Activated CD4-positive, alpha-beta memory T cell treated with anti-CD3 and anti-CD28 coated beads, Interleukin-2, amount 10 ng/mL, durations not matched to agents 7 days and 5 days (primary cell): ENCODE measurements at regions not wholly inside any gene's neighbourhood (a gene's known extent, or its start where the extent isn't known, plus 50 kb on each side); places are given as distances from the start of the nearest gene placed in this dataset.

Experiments used
- CTCF ChIA-PET: fragments of 350-600 bp; sonication (Branson Sonifier 250); formaldehyde crosslinking; loops from one replicate; lab custom pipeline; 2021; ENCODE audit warnings: antibody characterized with exemption, inconsistent platforms; lab: Charles Lee
- POLR2A ChIA-PET: fragments of 350-600 bp; sonication (Branson Sonifier 250); formaldehyde crosslinking; loops from one replicate; lab custom pipeline; 2021; ENCODE audit warnings: antibody characterized with exemption; lab: Charles Lee
- DNase-seq: peaks from one replicate; pipeline ENCODE4 v3.0.0-alpha.2; 2020
- H3K27ac Mint-ChIP-seq: one replicate; pipeline ENCODE4 v1.8.0; 2021; ENCODE audit warnings: mild to moderate bottlenecking, mixed read lengths
- H3K27me3 Mint-ChIP-seq: one replicate; pipeline ENCODE4 v1.8.0; 2021; ENCODE audit warnings: mixed read lengths
- H3K36me3 Mint-ChIP-seq: one replicate; pipeline ENCODE4 v1.8.0; 2021; ENCODE audit warnings: low read depth, mixed read lengths
- H3K4me1 Mint-ChIP-seq: one replicate; pipeline ENCODE4 v1.8.0; 2021; ENCODE audit warnings: mixed read lengths
- H3K4me3 Mint-ChIP-seq: one replicate; pipeline ENCODE4 v1.8.0; 2021; ENCODE audit warnings: mild to moderate bottlenecking, mixed read lengths
- H3K9me3 Mint-ChIP-seq: one replicate; pipeline ENCODE4 v1.8.0; 2021; ENCODE audit warnings: mixed read lengths

DNA sequence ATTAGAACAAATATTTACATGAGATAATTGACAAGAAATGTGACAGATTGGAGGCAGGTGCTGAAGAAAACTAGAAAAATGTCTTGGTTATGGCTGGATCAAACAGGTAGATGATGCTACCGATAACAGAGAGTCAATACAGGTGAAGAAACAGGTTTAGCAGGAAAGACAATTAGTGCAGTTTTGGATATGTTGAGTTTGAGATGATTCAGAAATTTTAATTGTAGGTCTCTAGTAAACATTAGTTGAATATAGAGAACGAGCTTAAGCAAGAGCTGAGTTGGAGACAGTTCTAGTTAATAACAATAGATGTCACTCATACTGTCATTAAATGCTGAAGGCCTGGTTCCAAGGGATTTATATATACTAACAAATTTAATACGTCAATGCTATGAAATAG is 524.4 kb downstream of the NSUN3 start:
- POLR2A ChIA-PET, result no interaction called here
- CTCF ChIA-PET, result no interaction called here
- no peaks in the 10 kb centered on the region for H3K36me3 Mint-ChIP-seq
- no peaks in the 10 kb centered on the region for H3K4me1 Mint-ChIP-seq
- H3K27me3 Mint-ChIP-seq, result no peaks in the 10 kb centered on the region
- DNase-seq, result no peak
- H3K27ac Mint-ChIP-seq, result no peak overlapping the region
- peaks cover 3% of the 10 kb centered on the region for H3K9me3 Mint-ChIP-seq
- H3K4me3 Mint-ChIP-seq, result no peak overlapping the region

DNA sequence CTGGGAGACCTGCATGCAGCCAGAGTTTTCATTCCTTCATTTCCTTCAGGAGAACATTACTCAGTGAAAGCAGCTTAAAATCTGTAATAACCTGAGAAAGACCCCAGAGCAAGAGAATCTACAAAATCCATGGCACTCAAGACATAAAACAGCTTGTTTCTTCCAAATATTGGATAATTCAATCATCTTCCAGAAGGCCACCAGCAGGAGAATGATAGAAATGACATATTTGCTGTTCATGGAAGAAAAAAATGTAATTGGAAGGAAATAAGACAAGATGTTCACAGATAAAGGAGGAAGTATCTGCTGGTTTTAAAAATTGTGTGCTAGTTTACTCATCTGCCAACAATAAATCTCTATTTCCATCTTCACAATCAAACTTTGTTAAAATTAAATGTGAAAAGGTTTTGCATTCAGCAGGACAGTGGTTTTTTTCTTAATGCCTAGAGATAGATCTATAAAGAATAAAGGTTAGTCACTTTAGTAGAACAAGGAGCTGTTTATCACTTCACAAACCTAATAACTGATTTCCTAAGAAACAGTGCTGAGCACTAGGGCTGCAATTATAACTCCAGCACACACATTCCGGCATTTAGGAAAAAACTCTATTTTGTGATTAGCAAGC is 530.8 kb downstream of the NSUN3 start:
- POLR2A ChIA-PET, result no interaction called here
- Mint-ChIP-seq H3K9me3 (peaks cover 3% of the 10 kb centered on the region), H3K27me3 (no peaks in the 10 kb centered on the region), H3K27ac (no peak overlapping the region), H3K4me3 (no peak overlapping the region), H3K36me3 (no peaks in the 10 kb centered on the region), H3K4me1 (no peaks in the 10 kb centered on the region)
- DNase-seq, result no peak
- CTCF ChIA-PET, result no interaction called here

DNA sequence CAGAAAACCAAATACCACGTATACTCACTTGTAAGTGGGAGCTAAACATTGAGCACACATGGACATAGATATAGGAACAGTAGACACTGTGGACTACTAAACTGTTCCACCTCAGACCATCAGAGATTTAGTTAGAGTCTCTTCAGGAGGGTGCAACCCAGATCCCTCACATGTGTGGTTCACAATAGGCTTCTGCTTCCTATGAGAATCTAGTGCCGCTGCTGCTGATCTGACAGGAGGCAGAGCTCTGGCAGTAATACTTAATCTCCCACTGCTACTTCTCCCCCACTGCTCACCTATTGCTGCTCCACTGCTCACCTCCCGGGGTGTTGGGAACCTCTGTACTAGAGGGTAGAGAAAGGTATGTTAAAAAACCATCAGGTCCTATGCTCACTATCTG is 533.3 kb downstream of the NSUN3 start:
- Mint-ChIP-seq H3K9me3 (peaks cover 3% of the 10 kb centered on the region), H3K27me3 (no peaks in the 10 kb centered on the region), H3K36me3 (no peaks in the 10 kb centered on the region), H3K4me1 (no peaks in the 10 kb centered on the region), H3K27ac (no peak overlapping the region), H3K4me3 (no peak overlapping the region)
- CTCF ChIA-PET, result no interaction called here
- POLR2A ChIA-PET, result no interaction called here
- no peak for DNase-seq

DNA sequence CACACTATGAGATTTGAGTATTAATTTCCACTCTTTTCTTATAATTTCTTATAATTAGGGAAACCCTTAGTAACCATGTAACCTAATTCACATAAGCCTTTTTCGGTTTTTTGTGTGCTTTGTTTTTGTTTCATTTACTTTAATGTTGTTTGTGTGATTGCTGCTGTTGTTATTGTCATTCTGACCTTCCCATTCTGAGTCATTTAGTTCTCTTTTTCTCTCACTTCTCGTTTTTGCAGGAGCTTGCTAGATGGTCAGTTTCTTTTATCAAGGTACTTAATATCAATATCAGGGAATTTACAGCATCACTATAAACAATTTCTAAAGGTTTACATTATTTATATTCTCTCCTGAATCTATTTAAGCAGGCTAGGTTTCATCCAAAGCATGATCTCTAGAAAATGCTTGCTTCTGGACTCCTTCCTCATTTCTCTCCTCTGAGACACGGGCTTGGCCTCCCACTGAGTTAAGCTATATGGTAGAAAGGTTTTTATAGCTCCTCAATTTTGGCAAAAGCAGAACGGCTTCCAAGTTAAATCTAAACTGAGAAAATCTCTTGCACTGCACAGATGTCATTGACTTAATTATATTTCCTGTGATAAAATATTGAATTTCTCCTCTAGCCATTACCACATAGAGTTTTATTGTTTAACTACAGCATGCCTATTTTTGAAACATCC is 534.2 kb downstream of the NSUN3 start:
- Mint-ChIP-seq H3K27ac (no peak overlapping the region), H3K4me1 (no peaks in the 10 kb centered on the region), H3K27me3 (no peaks in the 10 kb centered on the region), H3K9me3 (no peaks in the 10 kb centered on the region), H3K36me3 (no peaks in the 10 kb centered on the region), H3K4me3 (no peak overlapping the region)
- CTCF ChIA-PET, result no interaction called here
- POLR2A ChIA-PET, result no interaction called here
- DNase-seq, result no peak

DNA sequence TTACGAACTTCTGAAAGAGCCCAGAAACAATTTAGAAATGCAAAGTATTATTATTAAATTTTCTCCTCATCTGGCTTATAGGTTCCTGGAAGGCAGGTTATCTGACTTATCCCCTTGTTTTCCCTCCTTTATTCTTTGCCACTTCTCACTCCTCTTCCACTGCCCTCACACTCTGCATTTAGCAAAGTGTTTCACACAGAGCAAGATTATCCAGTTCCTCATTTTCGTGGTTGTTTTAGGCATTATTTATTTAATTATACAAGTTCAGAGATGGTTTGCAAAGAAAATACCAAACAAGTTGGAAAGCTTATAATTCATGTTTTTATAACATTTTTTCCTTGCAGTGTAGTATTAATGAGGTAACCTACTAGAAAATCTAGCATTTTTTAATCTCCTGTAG is 544.9 kb downstream of the NSUN3 start:
- Mint-ChIP-seq H3K36me3 (no peaks in the 10 kb centered on the region), H3K9me3 (peaks cover 2% of the 10 kb centered on the region), H3K27ac (no peak overlapping the region), H3K4me3 (no peak overlapping the region), H3K27me3 (no peaks in the 10 kb centered on the region), H3K4me1 (no peaks in the 10 kb centered on the region)
- ChIA-PET CTCF (no interaction called here), POLR2A (no interaction called here)
- no peak for DNase-seq

DNA sequence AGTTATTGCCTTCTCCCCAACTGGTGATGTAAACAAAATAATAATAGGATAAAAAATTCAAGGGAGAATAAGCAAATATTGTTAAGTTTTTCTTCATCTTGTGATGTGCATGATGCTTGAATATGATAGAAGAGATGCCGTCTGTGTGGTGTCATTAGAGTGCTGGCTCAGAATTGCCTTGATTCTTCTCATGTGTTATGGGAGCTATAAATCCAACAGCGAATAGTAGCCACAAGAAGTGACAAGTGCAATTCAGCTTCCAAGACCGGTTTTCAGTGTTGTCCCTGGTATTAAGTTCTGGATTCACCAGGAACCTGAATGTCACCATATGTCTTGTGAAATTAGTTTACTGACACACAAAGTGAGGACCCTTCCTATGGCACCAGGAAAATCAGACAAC is 547.0 kb downstream of the NSUN3 start:
- Mint-ChIP-seq H3K4me1 (no peaks in the 10 kb centered on the region), H3K4me3 (no peak overlapping the region), H3K36me3 (no peaks in the 10 kb centered on the region), H3K27me3 (no peaks in the 10 kb centered on the region), H3K27ac (no peak overlapping the region), H3K9me3 (peaks cover 2% of the 10 kb centered on the region)
- no peak for DNase-seq
- POLR2A ChIA-PET, result no interaction called here
- CTCF ChIA-PET, result no interaction called here

DNA sequence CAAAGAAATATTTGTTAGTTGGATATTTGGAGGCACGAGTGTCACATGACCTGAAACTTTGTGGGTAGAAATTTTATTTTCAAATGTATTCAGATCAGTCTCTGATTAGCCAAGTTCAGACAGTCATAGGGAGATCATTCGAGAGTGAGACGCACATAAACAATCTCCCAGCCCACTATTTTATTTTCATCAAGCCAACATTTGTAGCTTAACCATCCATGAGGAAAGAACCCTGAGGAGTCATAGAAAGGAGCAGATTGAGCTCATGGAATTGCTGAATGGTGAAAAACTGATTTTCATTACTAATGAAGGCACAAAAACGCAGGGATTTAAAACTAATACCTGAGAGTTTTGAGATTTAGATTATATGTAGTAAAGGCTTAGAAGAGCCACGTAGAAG is 548.7 kb downstream of the NSUN3 start:
- CTCF ChIA-PET, result no interaction called here
- Mint-ChIP-seq H3K4me3 (no peak overlapping the region), H3K36me3 (no peaks in the 10 kb centered on the region), H3K9me3 (peaks cover 2% of the 10 kb centered on the region), H3K4me1 (no peaks in the 10 kb centered on the region), H3K27me3 (no peaks in the 10 kb centered on the region), H3K27ac (no peak overlapping the region)
- DNase-seq, result no peak
- POLR2A ChIA-PET, result no interaction called here

DNA sequence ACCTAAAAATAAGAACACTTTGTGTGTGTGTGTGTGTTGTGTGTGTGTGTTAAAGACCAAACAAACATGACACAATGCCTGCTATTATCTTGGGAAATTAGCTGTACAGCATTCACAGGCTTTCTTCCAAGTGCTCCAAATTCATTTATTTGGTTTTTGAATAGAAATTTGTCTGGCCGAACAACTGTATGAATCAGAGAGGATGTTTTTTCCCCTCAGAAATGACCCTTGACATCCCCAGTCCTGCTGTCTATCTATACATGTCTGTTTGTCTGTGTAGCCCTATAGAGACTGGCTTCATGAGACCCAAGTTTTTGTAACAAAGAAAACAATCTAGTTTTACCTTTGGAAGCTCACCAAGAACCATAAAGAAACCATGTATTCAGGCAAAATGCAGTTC is 549.8 kb downstream of the NSUN3 start:
- no peak overlapping the region for H3K27ac Mint-ChIP-seq
- CTCF ChIA-PET, result no interaction called here

DNA sequence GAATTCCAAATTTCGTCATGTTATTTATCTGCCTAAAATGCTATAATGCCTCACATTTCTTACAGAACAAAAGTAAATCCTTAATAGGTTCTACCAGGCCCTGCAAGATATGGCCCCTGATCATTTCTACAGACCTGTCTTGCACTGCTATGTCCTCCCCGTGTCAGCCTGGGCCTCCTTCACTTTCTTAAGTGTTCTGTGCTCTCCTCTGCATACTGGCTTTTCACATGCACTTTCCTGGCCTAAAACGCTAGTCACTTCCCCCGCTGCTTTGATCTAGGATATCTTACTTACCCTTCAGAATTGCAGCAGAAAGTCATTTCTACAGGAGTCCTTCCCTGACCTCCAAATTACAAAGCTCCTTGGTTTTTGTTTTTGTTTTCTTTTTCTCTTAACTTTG is 551.3 kb downstream of the NSUN3 start:
- Mint-ChIP-seq H3K27ac (no peak overlapping the region), H3K4me1 (no peaks in the 10 kb centered on the region), H3K4me3 (no peak overlapping the region), H3K9me3 (peaks cover 3% of the 10 kb centered on the region), H3K36me3 (no peaks in the 10 kb centered on the region), H3K27me3 (no peaks in the 10 kb centered on the region)
- ChIA-PET CTCF (no interaction called here), POLR2A (no interaction called here)
- DNase-seq, result no peak

More for the DNA sequence above, 549.8 kb downstream of the NSUN3 start:
- Mint-ChIP-seq H3K4me1 (no peaks in the 10 kb centered on the region), H3K36me3 (no peaks in the 10 kb centered on the region), H3K4me3 (no peak overlapping the region), H3K27me3 (no peaks in the 10 kb centered on the region), H3K9me3 (peaks cover 2% of the 10 kb centered on the region)
- POLR2A ChIA-PET, result no interaction called here
- DNase-seq, result no peak

DNA sequence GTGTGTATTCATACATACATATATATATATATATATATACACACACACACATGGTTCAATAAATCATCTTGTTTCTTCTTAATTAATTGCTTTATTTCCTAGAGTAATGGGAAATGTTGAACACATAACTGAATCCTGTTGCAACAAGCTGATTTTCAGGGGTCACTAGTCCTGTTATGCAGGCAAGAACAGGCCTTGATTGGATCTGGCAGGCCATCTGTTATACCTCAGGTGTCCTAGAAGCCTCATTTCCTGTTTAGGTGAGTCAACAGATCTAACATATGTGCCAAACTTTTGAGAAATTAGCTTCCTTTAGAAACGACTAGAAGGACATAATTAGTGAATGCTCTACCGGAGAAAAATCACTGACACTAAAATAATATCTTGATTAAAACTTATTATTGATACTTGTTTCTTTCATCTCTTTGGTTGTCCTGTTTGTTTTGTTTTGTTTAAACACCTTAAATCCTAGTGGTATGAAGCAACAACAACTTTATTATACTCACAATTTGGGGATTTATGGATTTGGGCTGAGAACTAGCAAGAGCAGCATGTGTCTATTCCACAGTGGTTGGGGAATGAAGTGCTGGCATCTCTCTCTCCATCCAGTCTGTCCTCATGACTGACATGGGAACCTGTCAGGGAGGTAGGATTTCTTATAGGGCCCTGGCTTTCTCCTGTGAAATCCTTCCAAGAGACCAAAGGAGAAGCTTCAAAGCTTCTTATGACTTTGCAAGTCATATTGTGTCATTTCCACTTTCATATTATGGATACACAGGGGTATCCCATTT is 552.6 kb downstream of the NSUN3 start:
- POLR2A ChIA-PET, result no interaction called here
- Mint-ChIP-seq H3K36me3 (no peaks in the 10 kb centered on the region), H3K9me3 (peaks cover 3% of the 10 kb centered on the region), H3K27me3 (no peaks in the 10 kb centered on the region), H3K4me3 (no peak overlapping the region), H3K4me1 (no peaks in the 10 kb centered on the region), H3K27ac (no peak overlapping the region)
- DNase-seq, result no peak
- CTCF ChIA-PET, result interaction anchor here (0.6 kb wide), 2 partner anchors 25 to 120 kb away, joined by 3 read pairs; no protein-coding TSS in a partner anchor

DNA sequence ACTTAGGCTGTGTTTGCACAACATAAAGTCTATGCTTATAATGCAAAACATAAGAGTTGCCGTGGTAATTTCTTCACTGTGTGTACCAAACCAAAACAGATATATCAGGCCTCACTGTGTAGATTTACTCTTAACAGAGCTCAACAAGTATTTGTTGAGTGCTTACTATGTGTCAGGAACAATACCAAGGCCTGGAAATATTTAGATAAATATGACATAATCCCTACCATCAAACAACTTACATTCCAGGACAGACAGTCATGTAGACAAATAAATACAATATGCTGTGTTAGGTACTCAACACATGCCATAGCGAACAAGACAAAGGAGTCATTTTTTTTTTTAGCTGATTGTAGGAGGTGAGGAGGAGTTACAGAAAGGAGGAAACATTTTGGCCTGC is 554.0 kb downstream of the NSUN3 start:
- Mint-ChIP-seq H3K27me3 (no peaks in the 10 kb centered on the region), H3K9me3 (peaks cover 5% of the 10 kb centered on the region), H3K4me3 (no peak overlapping the region), H3K36me3 (no peaks in the 10 kb centered on the region), H3K27ac (no peak overlapping the region), H3K4me1 (no peaks in the 10 kb centered on the region)
- ChIA-PET POLR2A (no interaction called here), CTCF (no interaction called here)
- DNase-seq, result no peak

DNA sequence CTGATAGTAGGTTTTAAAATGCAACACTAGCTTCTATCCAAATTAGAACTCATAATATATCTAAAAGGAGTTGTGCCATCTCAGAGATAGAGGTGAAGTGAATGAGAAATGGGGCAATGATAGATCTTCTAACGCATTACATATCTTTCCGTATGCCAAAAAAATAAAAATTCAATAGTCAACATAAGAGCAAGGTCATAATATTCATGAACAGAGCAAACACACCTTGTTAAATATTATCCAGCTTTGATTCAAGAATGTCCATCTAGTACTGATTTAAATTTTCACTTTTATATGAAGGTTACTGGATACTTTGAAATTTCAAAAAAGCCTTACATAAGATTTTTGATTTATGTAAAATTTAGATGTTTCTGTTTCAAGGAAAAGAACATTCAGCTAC is 554.5 kb downstream of the NSUN3 start:
- DNase-seq, result no peak
- Mint-ChIP-seq H3K36me3 (no peaks in the 10 kb centered on the region), H3K9me3 (peaks cover 5% of the 10 kb centered on the region), H3K4me1 (no peaks in the 10 kb centered on the region), H3K4me3 (no peak overlapping the region), H3K27me3 (no peaks in the 10 kb centered on the region), H3K27ac (no peak overlapping the region)
- POLR2A ChIA-PET, result no interaction called here
- CTCF ChIA-PET, result no interaction called here

DNA sequence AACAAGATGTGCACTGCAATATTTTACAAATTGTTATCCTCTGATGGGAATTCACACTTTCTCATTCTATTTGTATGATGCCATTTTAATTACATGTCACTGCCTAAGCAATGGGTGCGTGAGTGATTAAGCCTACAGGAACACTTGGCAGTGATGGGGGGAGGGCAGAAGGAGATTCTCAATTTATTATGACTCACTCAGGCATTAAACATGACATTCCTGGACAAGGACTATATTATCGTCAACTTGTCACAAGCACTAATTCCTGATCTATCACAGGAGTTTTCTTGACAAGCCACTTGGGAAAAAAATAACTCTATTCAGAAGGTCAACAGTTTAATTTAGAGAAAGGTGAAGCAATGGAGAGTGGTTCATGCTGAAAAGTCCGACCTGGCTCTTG is 556.8 kb downstream of the NSUN3 start:
- H3K27me3 Mint-ChIP-seq, result no peaks in the 10 kb centered on the region
- H3K4me1 Mint-ChIP-seq, result no peaks in the 10 kb centered on the region
- DNase-seq, result no peak
- H3K4me3 Mint-ChIP-seq, result no peak overlapping the region
- POLR2A ChIA-PET, result no interaction called here
- no peaks in the 10 kb centered on the region for H3K36me3 Mint-ChIP-seq
- peaks cover 5% of the 10 kb centered on the region for H3K9me3 Mint-ChIP-seq
- H3K27ac Mint-ChIP-seq, result no peak overlapping the region
- CTCF ChIA-PET, result no interaction called here
